ENCODE measurements at regions not wholly inside any gene's neighbourhood (a gene's known extent, or its start where the extent isn't known, plus 50 kb on each side); places are given as distances from the start of the nearest gene placed in this dataset.

DNA sequence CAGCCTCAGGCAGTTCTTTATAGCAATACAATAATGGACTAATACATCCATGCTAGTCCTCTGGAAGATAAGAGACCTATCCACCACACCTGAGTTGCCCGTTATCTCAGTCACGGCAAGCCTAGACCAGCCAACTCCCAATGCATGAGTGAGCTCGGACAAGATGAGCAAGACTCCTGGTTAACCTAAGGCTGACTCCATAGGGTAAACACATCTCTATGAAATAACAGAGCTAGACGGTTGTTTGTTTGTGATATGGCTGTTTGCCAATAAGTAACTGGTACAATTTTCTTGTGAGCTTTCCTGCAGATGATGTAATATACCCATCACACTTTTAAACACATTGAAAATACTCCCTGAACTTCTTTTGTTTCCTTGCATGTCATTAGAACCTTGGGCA is 70.6 kb upstream of the PHACTR1 start:
- CTCF ChIA-PET (ENCODE audit: partially characterized antibody) = interaction anchor here (0.8 to 2.8 kb wide), 4 partner anchors 8 to 356 kb away, joined by 3 to 9 read pairs (median 3); no protein-coding TSS in a partner anchor
- no peak overlapping the region for H2AFZ ChIP-seq (ENCODE audit: low read length)
- H3K79me1 ChIP-seq (ENCODE audit: low read depth, low read length) = no peaks in the 10 kb centered on the region
- DNase-seq (ENCODE audit: low read depth in 1 of 2, low spot score in 2 of 2) (no peak), FAIRE-seq (no peak)
- no peak overlapping the region for H3K4me3 ChIP-seq (ENCODE audit: extremely low read depth in 1 of 4, insufficient read depth in 2 of 4, low read depth in 3 of 4, low read length in 4 of 4)
- no peak overlapping the region for H3K23ac ChIP-seq (ENCODE audit: insufficient read length)
- 90% methylated on average over 4 of the region's 4 CpGs; no CpG with 5 or more reads in 1 of the 2 experiments for WGBS, 2 experiments (ENCODE audit: extremely low coverage in 1 of 2, insufficient coverage in 1 of 2, insufficient read length in 1 of 2, insufficient replicate concordance in 2 of 2, low coverage in 1 of 2, low lambda C conversion rate in 2 of 2, missing lambda C conversion rate in 1 of 2)
- no peaks in the 10 kb centered on the region for H3K4me1 ChIP-seq (replicated peaks in 1 of 4; ENCODE audit: control insufficient read depth in 3 of 4, insufficient read depth in 4 of 4, low read length in 3 of 4)
- no peak overlapping the region for H2BK5ac ChIP-seq (ENCODE audit: low read depth, low read length)
- no peak overlapping the region for H3K4ac ChIP-seq (replicated peaks; ENCODE audit: insufficient read length, low read depth, low read length)
- no peak overlapping the region for H4K5ac ChIP-seq (ENCODE audit: insufficient read length, low read depth, low read length)
- no peaks in the 10 kb centered on the region for H3K36me3 ChIP-seq (ENCODE audit: control insufficient read depth in 2 of 4, insufficient read depth in 4 of 4, low read length in 3 of 4)
- H2AK5ac ChIP-seq (ENCODE audit: low read depth, low read length) = no peak overlapping the region
- H2BK120ac ChIP-seq (replicated peaks; ENCODE audit: low read depth, low read length) = no peak overlapping the region
- H3K4me2 ChIP-seq (ENCODE audit: insufficient read depth in 1 of 2, low read depth in 2 of 2, low read length in 2 of 2) = no peak overlapping the region
- no peaks in the 10 kb centered on the region for H3K23me2 ChIP-seq (ENCODE audit: low read depth, low read length)
- no peak overlapping the region for H3K14ac ChIP-seq (ENCODE audit: insufficient read length)
- H2BK20ac ChIP-seq (ENCODE audit: low read length) = no peak overlapping the region
- no peaks in the 10 kb centered on the region for H3K79me2 ChIP-seq (ENCODE audit: control insufficient read depth in 1 of 2, insufficient read depth in 2 of 2, low read length in 2 of 2)
- H3K27ac ChIP-seq (ENCODE audit: low read depth, low read length) = no peak overlapping the region
- POLR2A ChIA-PET (ENCODE audit: partially characterized antibody) = no interaction called here
- H3K18ac ChIP-seq (ENCODE audit: extremely low read depth, low read length) = no peak overlapping the region
- H4K8ac ChIP-seq (ENCODE audit: extremely low read depth, insufficient read depth, low read length) = no peak overlapping the region
- H3K27me3 ChIP-seq (replicated peaks in 1 of 4; ENCODE audit: control insufficient read depth in 3 of 4, extremely low read depth in 1 of 4, insufficient read depth in 3 of 4, low read length in 3 of 4) = peaks cover 0 to 1% (median 0%) of the 10 kb centered on the region in 4 experiments; a peak in 1 of 7 replicates
- no peak overlapping the region for H3K9ac ChIP-seq (replicated peaks in 1 of 4; ENCODE audit: extremely low read depth in 1 of 4, low read depth in 3 of 4, low read length in 3 of 4)
- no peaks in the 10 kb centered on the region for H4K20me1 ChIP-seq (replicated peaks in 1 of 2; ENCODE audit: control insufficient read depth in 1 of 2, insufficient read depth in 2 of 2, low read length in 2 of 2)
- H2BK15ac ChIP-seq (ENCODE audit: low read length) = no peak overlapping the region
- no peak overlapping the region for H2BK12ac ChIP-seq (ENCODE audit: low read depth, low read length)
- H4K91ac ChIP-seq (replicated peaks; ENCODE audit: insufficient read length, low read length) = no peak overlapping the region
- H3K9me3 ChIP-seq (ENCODE audit: insufficient read depth in 2 of 2, low read depth in 1 of 2, low read length in 1 of 2) = peaks cover 3% of the 10 kb centered on the region in 2 experiments; a peak in 1 of 4 replicates
- no peak overlapping the region for H3K56ac ChIP-seq (replicated peaks; ENCODE audit: insufficient read length, low read depth, low read length)
- TF ChIP-seq RXRA (IDR thresholded peaks at IDR 0.05; ENCODE audit: insufficient read depth, low read depth, low read length) (no peak), CREB1 (IDR thresholded peaks at IDR 0.05) (no peak), ASH2L (IDR thresholded peaks at IDR 0.05; ENCODE audit: low read length) (no peak), CTBP2 (IDR thresholded peaks at IDR 0.05; ENCODE audit: borderline replicate concordance, insufficient read depth, insufficient read length, low read length) (no peak), CTCF (IDR thresholded peaks at IDR 0.05; ENCODE audit: control extremely low read depth in 1 of 3, insufficient read depth in 1 of 3, low read depth in 1 of 3, low read length in 3 of 3) (no peak), POU5F1 (IDR thresholded peaks at IDR 0.05; ENCODE audit: low read depth, low read length) (no peak), ZNF274 (IDR thresholded peaks at IDR 0.05; ENCODE audit: borderline replicate concordance, extremely low read depth, low read length) (no peak), JUND (IDR thresholded peaks at IDR 0.05; ENCODE audit: low read length) (no peak), SP4 (IDR thresholded peaks at IDR 0.05; ENCODE audit: low read length) (no peak), BRCA1 (IDR thresholded peaks at IDR 0.05; ENCODE audit: low read depth, low read length) (no peak), EGR1 (IDR thresholded peaks at IDR 0.05; ENCODE audit: borderline replicate concordance, low read depth, low read length) (no peak), SAP30 (IDR thresholded peaks at IDR 0.05; ENCODE audit: insufficient read depth, insufficient replicate concordance, low read length) (no peak), GTF2F1 (IDR thresholded peaks at IDR 0.05; ENCODE audit: borderline replicate concordance, low read depth, low read length) (no peak)

Data from H1 (cell line).